ENCODE measurements at regions not wholly inside any gene's neighbourhood (a gene's known extent, or its start where the extent isn't known, plus 50 kb on each side); places are given as distances from the start of the nearest gene placed in this dataset.

DNA sequence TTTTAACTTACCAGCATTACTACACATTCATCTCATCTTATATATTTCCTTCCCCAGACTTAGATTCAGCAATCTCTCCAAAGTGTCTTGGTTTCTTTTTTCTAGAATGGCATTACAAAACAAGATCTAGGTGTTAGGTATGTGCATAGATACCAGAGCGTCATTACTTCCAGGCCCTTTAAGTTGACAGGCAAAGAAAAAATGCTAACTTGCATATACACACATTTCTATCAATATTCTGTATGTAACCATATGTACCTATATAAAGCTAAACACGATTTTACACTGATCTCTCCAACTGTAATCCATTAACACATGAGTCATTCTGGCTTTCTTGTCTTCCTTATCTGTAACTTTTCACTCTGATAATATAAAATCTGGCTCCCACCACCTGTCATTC, 503.8 kb upstream of the NRXN1 start:
- no peak for DNase-seq (ENCODE audit: low spot score)
- in situ Hi-C loops (cut with MboI; ENCODE audit: low sequenced_read_pairs, unreplicated experiment) = no loop called here
- TF ChIP-seq, protein P1, sequence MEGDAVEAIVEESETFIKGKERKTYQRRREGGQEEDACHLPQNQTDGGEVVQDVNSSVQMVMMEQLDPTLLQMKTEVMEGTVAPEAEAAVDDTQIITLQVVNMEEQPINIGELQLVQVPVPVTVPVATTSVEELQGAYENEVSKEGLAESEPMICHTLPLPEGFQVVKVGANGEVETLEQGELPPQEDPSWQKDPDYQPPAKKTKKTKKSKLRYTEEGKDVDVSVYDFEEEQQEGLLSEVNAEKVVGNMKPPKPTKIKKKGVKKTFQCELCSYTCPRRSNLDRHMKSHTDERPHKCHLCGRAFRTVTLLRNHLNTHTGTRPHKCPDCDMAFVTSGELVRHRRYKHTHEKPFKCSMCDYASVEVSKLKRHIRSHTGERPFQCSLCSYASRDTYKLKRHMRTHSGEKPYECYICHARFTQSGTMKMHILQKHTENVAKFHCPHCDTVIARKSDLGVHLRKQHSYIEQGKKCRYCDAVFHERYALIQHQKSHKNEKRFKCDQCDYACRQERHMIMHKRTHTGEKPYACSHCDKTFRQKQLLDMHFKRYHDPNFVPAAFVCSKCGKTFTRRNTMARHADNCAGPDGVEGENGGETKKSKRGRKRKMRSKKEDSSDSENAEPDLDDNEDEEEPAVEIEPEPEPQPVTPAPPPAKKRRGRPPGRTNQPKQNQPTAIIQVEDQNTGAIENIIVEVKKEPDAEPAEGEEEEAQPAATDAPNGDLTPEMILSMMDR (IDR thresholded peaks at IDR 0.05; ENCODE audit: borderline replicate concordance, control extremely low read depth, extremely low read depth, insufficient read depth, missing control alignments) = no peak

DNA sequence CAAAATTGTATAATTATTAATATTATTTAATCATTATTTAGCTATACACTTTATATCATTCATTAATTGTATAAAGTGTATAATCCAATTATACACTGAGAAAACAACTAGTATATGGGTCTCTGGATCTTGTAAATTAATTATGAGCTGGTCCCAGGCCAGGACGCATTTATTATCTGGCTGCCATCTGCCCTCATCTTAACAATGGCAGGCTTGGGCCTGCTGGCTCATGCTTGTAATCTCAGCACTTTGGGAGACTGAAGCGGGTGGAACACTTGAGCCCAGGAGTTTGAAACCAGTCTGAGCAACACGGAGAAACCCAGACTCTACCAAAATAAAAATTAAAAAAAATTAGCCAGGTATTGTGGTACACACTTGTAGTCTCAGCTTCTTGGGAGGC, 502.2 kb upstream of the NRXN1 start:
- DNase-seq (ENCODE audit: low spot score) = no peak
- TF ChIP-seq, protein P1 (IDR thresholded peaks at IDR 0.05; ENCODE audit: borderline replicate concordance, control extremely low read depth, extremely low read depth, insufficient read depth, missing control alignments) = no peak
- in situ Hi-C loops (cut with MboI; ENCODE audit: low sequenced_read_pairs, unreplicated experiment) = no loop called here

DNA sequence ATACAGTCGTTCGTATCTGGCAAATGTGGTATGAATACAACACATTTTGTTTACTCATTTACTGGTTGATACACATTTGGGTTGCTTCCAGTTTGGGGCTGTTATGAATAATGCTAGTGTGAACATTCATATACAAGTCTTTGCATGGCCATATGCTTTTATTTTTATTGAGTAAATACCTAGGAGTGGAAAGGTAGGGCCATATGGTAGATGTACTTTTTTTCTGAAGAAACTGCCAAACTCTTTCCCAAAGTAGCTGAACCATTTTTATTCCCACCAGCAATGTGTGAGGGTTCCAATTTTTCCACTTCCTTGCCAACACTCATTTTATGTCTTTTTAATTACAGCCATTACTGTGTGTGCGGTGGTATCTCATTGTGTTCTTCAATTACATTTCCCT, 496.2 kb upstream of the NRXN1 start:
- in situ Hi-C loops (cut with MboI; ENCODE audit: low sequenced_read_pairs, unreplicated experiment) = no loop called here
- TF ChIP-seq, protein P1 (IDR thresholded peaks at IDR 0.05; ENCODE audit: borderline replicate concordance, control extremely low read depth, extremely low read depth, insufficient read depth, missing control alignments) = no peak
- DNase-seq (ENCODE audit: low spot score) = no peak

DNA sequence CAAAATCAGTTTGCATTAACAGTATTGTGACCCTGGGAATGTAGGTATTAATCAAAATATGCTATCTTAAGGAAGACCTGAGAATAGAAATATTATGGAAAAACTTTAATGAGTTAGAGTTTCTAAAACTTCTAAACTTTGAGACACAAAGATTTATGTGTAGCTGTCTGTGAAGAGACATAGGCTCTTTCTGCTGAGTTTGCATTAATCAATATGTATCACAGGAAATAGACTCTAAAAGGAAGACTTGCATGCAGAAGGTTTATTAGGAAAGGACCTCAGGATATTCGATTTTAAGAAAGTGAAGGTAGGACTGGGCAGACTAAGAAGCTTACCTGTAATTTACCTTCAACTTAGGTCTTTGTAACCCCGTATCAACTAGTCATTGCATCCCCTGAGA, 494.8 kb upstream of the NRXN1 start:
- TF ChIP-seq, protein P1 (IDR thresholded peaks at IDR 0.05; ENCODE audit: borderline replicate concordance, control extremely low read depth, extremely low read depth, insufficient read depth, missing control alignments) = no peak
- in situ Hi-C loops (cut with MboI; ENCODE audit: low sequenced_read_pairs, unreplicated experiment) = no loop called here
- no peak for DNase-seq (ENCODE audit: low spot score)

DNA sequence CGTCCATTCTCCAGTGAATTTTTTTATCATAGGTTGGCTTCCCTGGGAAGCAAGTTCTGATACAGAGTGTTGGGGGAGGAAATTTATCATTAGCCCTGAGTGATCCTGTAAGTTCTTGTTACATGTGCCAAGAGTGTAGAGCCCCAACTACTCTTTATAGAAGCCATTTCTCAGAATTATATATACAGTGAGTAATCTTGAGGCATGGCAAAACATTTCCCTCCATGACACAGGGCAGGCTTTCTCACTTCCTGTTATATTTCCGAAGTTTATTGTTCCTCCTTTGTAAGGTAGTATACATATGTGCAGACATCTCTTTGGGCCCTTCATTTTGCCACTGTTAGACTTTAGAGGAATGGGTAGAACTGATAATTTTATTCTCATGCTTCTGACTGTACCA, 484.7 kb upstream of the NRXN1 start:
- TF ChIP-seq, protein P1 (IDR thresholded peaks at IDR 0.05; ENCODE audit: borderline replicate concordance, control extremely low read depth, extremely low read depth, insufficient read depth, missing control alignments) = no peak
- in situ Hi-C loops (cut with MboI; ENCODE audit: low sequenced_read_pairs, unreplicated experiment) = no loop called here
- no peak for DNase-seq (ENCODE audit: low spot score)

DNA sequence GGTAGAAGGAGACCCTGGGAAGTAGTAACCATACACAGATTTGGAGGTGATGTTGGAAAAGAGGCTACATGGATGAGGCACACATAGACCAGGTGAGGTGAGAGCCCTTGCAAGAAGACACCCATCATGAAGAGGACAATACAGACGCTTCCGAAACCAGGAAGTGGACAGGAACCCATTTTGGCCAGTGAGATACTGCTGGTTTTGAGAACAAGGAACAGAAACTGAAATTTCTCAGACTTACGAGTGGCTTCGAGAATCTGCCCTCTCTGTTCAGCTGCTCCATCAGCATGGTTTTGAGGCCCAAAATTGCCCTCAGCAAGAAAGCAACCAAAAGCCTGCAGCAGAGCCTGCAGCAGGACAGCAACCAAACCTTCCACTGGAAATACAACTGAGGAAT, 479.1 kb upstream of the NRXN1 start:
- peak; percentile 5 for DNase-seq (ENCODE audit: low spot score)
- TF ChIP-seq, protein P1 (IDR thresholded peaks at IDR 0.05; ENCODE audit: borderline replicate concordance, control extremely low read depth, extremely low read depth, insufficient read depth, missing control alignments) = no peak
- in situ Hi-C loops (cut with MboI; ENCODE audit: low sequenced_read_pairs, unreplicated experiment) = no loop called here

DNA sequence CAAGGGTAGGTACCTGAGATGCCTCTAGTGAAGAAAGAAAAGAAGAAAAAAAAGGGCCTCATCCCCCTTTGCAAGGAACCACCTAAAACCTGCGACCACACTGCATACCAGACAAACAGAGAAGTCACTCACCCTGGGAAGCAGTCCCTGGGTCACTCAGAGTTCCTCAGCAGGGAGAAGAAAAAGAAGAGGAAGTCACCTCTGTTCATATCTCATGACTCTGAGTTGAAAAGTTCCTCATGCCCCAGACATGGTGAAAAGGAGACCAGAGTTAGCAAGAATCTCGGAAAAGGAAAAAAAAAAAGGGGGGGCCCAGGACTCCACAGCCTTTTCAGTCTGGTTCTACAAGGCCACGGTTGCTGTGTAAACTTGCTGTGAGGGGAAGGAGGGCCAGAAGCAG, 478.4 kb upstream of the NRXN1 start:
- in situ Hi-C loops (cut with MboI; ENCODE audit: low sequenced_read_pairs, unreplicated experiment) = no loop called here
- TF ChIP-seq, protein P1 (IDR thresholded peaks at IDR 0.05; ENCODE audit: borderline replicate concordance, control extremely low read depth, extremely low read depth, insufficient read depth, missing control alignments) = no peak
- no peak for DNase-seq (ENCODE audit: low spot score)
